Endothelial cell of umbilical vein (primary cell): ENCODE measurements at regions not wholly inside any gene's neighbourhood (a gene's known extent, or its start where the extent isn't known, plus 50 kb on each side); places are given as distances from the start of the nearest gene placed in this dataset.

Experiments
- BruUV-seq: library from RNA; stranded (reverse); fragments of 400-500 nt; replicated peaks from 2 replicates; lab custom pipeline; 2021; lab: Mats Ljungman, UMichigan
- CTCF ChIA-PET: fragments of 300-600, 350-600 bp; sonication (Branson Sonifier 250); formaldehyde crosslinking; loops from one replicate; lab custom pipeline; 2021; ENCODE audit warnings: antibody characterized with exemption, inconsistent platforms; lab: Charles Lee
- POLR2A ChIA-PET: fragments of 300-600, 350-600 bp; sonication (Branson Sonifier 250); formaldehyde crosslinking; loops from one replicate; lab custom pipeline; 2021; ENCODE audit warnings: antibody characterized with exemption, inconsistent platforms; lab: Charles Lee
- DNase-seq: peaks from one replicate; pipeline ENCODE4 v3.0.0-alpha.2; 2011; ENCODE audit warnings: low read depth, low spot score
- FAIRE-seq: peaks from 2 replicates; lab custom pipeline; 2011; peaks lifted over from hg19 to GRCh38; lab: Jason Lieb, UNC
- H2AFZ ChIP-seq: 2 replicates; pipeline ENCODE4 v1.6.0; 2012; ENCODE audit warnings: low read depth, low read length, control low read depth, inconsistent platforms
- H3K27ac ChIP-seq: 2 replicates; pipeline ENCODE4 v1.5.1; 2011; ENCODE audit warnings: low read depth, mild to moderate bottlenecking, control low read depth, low read length, moderate library complexity; ENCODE audit not compliant: insufficient read depth
- H3K27me3 ChIP-seq, 2 experiments: 2 replicates each; pipeline versions ENCODE4 v1.6.0 to v1.6.1; 2011; ENCODE audit warnings: low read length in 2 of 2, mixed read lengths in 1 of 2; ENCODE audit not compliant: control insufficient read depth in 2 of 2, insufficient read depth in 2 of 2
- H3K36me3 ChIP-seq, 2 experiments: 2 replicates in 1 of 2; 3 replicates in 1 of 2; pipeline ENCODE4 v1.5.1; 2011; ENCODE audit warnings: low read length in 2 of 2, mild to moderate bottlenecking in 1 of 2, moderate library complexity in 1 of 2; ENCODE audit not compliant: control insufficient read depth in 2 of 2, insufficient read depth in 2 of 2; ENCODE audit errors: extremely low read depth in 1 of 2
- H3K4me1 ChIP-seq: 3 replicates; pipeline ENCODE4 v1.5.1; 2011; ENCODE audit warnings: mild to moderate bottlenecking, low read length; ENCODE audit not compliant: control insufficient read depth, insufficient read depth; ENCODE audit errors: extremely low read depth
- H3K4me2 ChIP-seq: 2 replicates; pipeline ENCODE4 v1.6.1; 2011; ENCODE audit warnings: low read length, control low read depth, mixed read lengths; ENCODE audit not compliant: insufficient read depth
- H3K4me3 ChIP-seq, 3 experiments: fragments of 200-600 bp in 1 of 3; sonication (generic), shearing (Covaris generic) in 1 of 3; replicated peaks in 1 of 3; 2 replicates each; pipeline ENCODE4 v1.5.1; 2011 to 2016; ENCODE audit warnings: control low read depth in 3 of 3, low read length in 3 of 3, mild to moderate bottlenecking in 2 of 3, inconsistent platforms in 1 of 3, low read depth in 1 of 3, moderate library complexity in 1 of 3; ENCODE audit not compliant: insufficient read depth in 1 of 3
- H3K79me2 ChIP-seq: 2 replicates; pipeline ENCODE4 v1.6.0; 2012; ENCODE audit warnings: low read length, inconsistent platforms; ENCODE audit not compliant: control insufficient read depth, insufficient read depth
- H3K9ac ChIP-seq: replicated peaks from 2 replicates; pipeline ENCODE3; 2011; ENCODE audit warnings: low read length, control low read depth; ENCODE audit not compliant: insufficient read depth; ENCODE audit errors: extremely low read depth
- H3K9me1 ChIP-seq: replicated peaks from 3 replicates; pipeline ENCODE4 v1.6.0; 2011; ENCODE audit warnings: mild to moderate bottlenecking, low read length; ENCODE audit not compliant: control insufficient read depth, insufficient read depth; ENCODE audit errors: extremely low read depth
- H3K9me3 ChIP-seq: replicated peaks from 2 replicates; pipeline ENCODE4 v1.5.1; 2012; ENCODE audit warnings: low read length, inconsistent platforms; ENCODE audit not compliant: control insufficient read depth, insufficient read depth
- H4K20me1 ChIP-seq: replicated peaks from 2 replicates; pipeline ENCODE3; 2011; ENCODE audit warnings: mild to moderate bottlenecking, low read length; ENCODE audit not compliant: control insufficient read depth, insufficient read depth; ENCODE audit errors: extremely low read depth
- EZH2 ChIP-seq: IDR thresholded peaks from 2 replicates; pipeline ENCODE4 v1.6.1; 2012; ENCODE audit warnings: borderline replicate concordance, low read depth, mild to moderate bottlenecking, moderate library complexity, low read length, inconsistent platforms; ENCODE audit not compliant: severe bottlenecking
- FOS ChIP-seq: IDR thresholded peaks from 2 replicates; pipeline ENCODE4 v1.6.1; 2011; ENCODE audit warnings: mild to moderate bottlenecking, low read length, moderate library complexity, borderline replicate concordance; ENCODE audit not compliant: insufficient read depth
- GATA2 ChIP-seq: IDR thresholded peaks from 2 replicates; pipeline ENCODE4 v1.7.0; 2011; ENCODE audit warnings: low read depth, mild to moderate bottlenecking, moderate library complexity, mixed read lengths, low read length; ENCODE audit not compliant: insufficient read length, insufficient read depth
- JUN ChIP-seq: IDR thresholded peaks from 2 replicates; pipeline ENCODE4 v1.6.1; 2011; ENCODE audit warnings: borderline replicate concordance, low read depth; ENCODE audit not compliant: insufficient read length, insufficient read depth
- MYC ChIP-seq: IDR thresholded peaks from one replicate; pipeline ENCODE4 v1.6.1; 2011; ENCODE audit warnings: mild to moderate bottlenecking, low read depth, low read length
- POLR2A ChIP-seq: IDR thresholded peaks from 2 replicates; pipeline ENCODE4 v1.6.1; 2012; ENCODE audit warnings: low read depth, mild to moderate bottlenecking, control low read depth, low read length
- POLR2AphosphoS5 ChIP-seq: IDR thresholded peaks from 2 replicates; pipeline ENCODE4 v1.6.1; 2012; ENCODE audit warnings: low read depth, mild to moderate bottlenecking, control low read depth, low read length, moderate library complexity; ENCODE audit not compliant: insufficient read depth
- dilution Hi-C: fragments of 300-500 bp; cut with MboI; formaldehyde crosslinking; loops from one replicate; pipeline ENCODE4 v1.15.0; 2019; ENCODE audit warnings: low sequenced_read_pairs; ENCODE audit not compliant: extremely low pct_ligation_motif_present
- intact Hi-C: fragments of 100-400 bp; cut with micrococcal nuclease; formaldehyde crosslinking; loops from one replicate; pipeline ENCODE4 v1.10.0; 2022
- TF ChIP-seq, protein P1 (sequence below): IDR thresholded peaks from 2 replicates; pipeline ENCODE4 v1.6.1; 2011; ENCODE audit not compliant: insufficient read depth, insufficient read length
- TF ChIP-seq, protein P2 (sequence below), 2 donors: IDR thresholded peaks; 1 replicate in 1 of 2; 2 replicates in 1 of 2; pipeline ENCODE4 v1.5.1; 2011; ENCODE audit warnings: low read length in 2 of 2, mild to moderate bottlenecking in 2 of 2, moderate library complexity in 2 of 2, control low read depth in 1 of 2, inconsistent platforms in 1 of 2, low read depth in 1 of 2; ENCODE audit not compliant: insufficient read depth in 1 of 2; ENCODE audit errors: extremely low read depth in 1 of 2

DNA sequence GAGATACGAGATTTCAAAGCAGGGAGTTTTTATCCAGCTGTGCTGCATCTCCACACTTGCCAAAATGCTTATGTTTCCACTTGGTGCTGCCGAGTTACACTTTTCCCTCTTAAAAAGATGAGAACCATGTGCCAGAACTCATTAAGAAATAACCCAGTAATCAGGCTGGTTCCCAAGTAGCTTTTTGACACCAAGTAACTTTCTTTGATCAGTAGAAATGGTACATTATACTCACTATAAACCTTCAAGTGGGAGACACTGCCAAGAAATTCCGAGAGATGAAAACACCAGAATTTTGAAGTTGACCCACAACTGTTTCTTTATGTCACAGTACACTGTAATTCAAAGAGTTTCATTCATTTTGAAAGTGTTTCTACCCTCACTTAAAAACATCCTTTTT is 164.6 kb upstream of the CCDC54 start:
- Histone ChIP-seq H3K27ac (no peak overlapping the region), H3K4me1 (peaks cover 13% of the 10 kb centered on the region), H3K9me3 (no peaks in the 10 kb centered on the region), H3K36me3 (no peaks in the 10 kb centered on the region), H3K9ac (no peak overlapping the region), H4K20me1 (no peaks in the 10 kb centered on the region), H2AFZ (no peak overlapping the region), H3K79me2 (no peaks in the 10 kb centered on the region), H3K27me3 (no peaks in the 10 kb centered on the region), H3K9me1 (no peaks in the 10 kb centered on the region), H3K4me2 (no peak overlapping the region), H3K4me3 (no peak overlapping the region)
- POLR2A ChIA-PET: no interaction called here
- no TSS peak for BruUV-seq
- DNase-seq (no peak), FAIRE-seq (no peak)
- TF ChIP-seq, protein P1, sequence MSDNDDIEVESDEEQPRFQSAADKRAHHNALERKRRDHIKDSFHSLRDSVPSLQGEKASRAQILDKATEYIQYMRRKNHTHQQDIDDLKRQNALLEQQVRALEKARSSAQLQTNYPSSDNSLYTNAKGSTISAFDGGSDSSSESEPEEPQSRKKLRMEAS: no peak
- TF ChIP-seq FOS: no peak
- dilution Hi-C loops (no loop called here), intact Hi-C loops (no loop called here)
- CTCF ChIA-PET: no interaction called here

GRCh38 chr3:107213044-107213669 is 164.1 kb upstream of the CCDC54 start:
- TF ChIP-seq JUN (no peak), FOS (no peak), POLR2AphosphoS5 (no peak), EZH2 (no peak), POLR2A (no peak), MYC (no peak), GATA2 (no peak)
- TF ChIP-seq, protein P2, sequence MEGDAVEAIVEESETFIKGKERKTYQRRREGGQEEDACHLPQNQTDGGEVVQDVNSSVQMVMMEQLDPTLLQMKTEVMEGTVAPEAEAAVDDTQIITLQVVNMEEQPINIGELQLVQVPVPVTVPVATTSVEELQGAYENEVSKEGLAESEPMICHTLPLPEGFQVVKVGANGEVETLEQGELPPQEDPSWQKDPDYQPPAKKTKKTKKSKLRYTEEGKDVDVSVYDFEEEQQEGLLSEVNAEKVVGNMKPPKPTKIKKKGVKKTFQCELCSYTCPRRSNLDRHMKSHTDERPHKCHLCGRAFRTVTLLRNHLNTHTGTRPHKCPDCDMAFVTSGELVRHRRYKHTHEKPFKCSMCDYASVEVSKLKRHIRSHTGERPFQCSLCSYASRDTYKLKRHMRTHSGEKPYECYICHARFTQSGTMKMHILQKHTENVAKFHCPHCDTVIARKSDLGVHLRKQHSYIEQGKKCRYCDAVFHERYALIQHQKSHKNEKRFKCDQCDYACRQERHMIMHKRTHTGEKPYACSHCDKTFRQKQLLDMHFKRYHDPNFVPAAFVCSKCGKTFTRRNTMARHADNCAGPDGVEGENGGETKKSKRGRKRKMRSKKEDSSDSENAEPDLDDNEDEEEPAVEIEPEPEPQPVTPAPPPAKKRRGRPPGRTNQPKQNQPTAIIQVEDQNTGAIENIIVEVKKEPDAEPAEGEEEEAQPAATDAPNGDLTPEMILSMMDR (IDR thresholded peaks at IDR 0.05; ENCODE audit: extremely low read depth in 1 of 2, insufficient read depth in 1 of 2, low read depth in 1 of 2, low read length in 2 of 2): no peak
- TF ChIP-seq, protein P1: no peak
- Histone ChIP-seq H2AFZ (no peak overlapping the region), H3K4me3 (no peak overlapping the region), H4K20me1 (no peaks in the 10 kb centered on the region), H3K9me1 (no peaks in the 10 kb centered on the region), H3K4me2 (no peak overlapping the region), H3K4me1 (peaks cover 8% of the 10 kb centered on the region), H3K9ac (no peak overlapping the region), H3K27me3 (no peaks in the 10 kb centered on the region), H3K36me3 (no peaks in the 10 kb centered on the region), H3K9me3 (no peaks in the 10 kb centered on the region), H3K27ac (no peak overlapping the region), H3K79me2 (no peaks in the 10 kb centered on the region)
- ChIA-PET POLR2A (no interaction called here), CTCF (no interaction called here)
- intact Hi-C loops: no loop called here
- no TSS peak for BruUV-seq
- dilution Hi-C loops: no loop called here
- no peak for DNase-seq
- no peak for FAIRE-seq
